ENCODE measurements at regions not wholly inside any gene's neighbourhood (a gene's known extent, or its start where the extent isn't known, plus 50 kb on each side); places are given as distances from the start of the nearest gene placed in this dataset.

GRCh38 chr5:152942633-152943336 lies 537.7 kb upstream of the NMUR2 start:
- H3K4me3 ChIP-seq (ENCODE audit: low read depth, low read length): no peak overlapping the region
- no peak for TF ChIP-seq CTCF (IDR thresholded peaks at IDR 0.05; ENCODE audit: insufficient read depth, low read depth, low read length, missing control alignments)
- no peak for DNase-seq (ENCODE audit: low read depth)

- no peak for TF ChIP-seq CTCF (IDR thresholded peaks at IDR 0.05; ENCODE audit: insufficient read depth, low read depth, low read length, missing control alignments)
- H3K4me3 ChIP-seq (ENCODE audit: low read depth, low read length): no peak overlapping the region
- DNase-seq (ENCODE audit: low read depth): no peak
Observed at GRCh38 chr5:152953788-152954483, 536.5 kb upstream of the GRIA1 start.

- no peak overlapping the region for H3K4me3 ChIP-seq (ENCODE audit: low read depth, low read length)
- TF ChIP-seq CTCF (IDR thresholded peaks at IDR 0.05; ENCODE audit: insufficient read depth, low read depth, low read length, missing control alignments): no peak
- no peak for DNase-seq (ENCODE audit: low read depth)
Observed at GRCh38 chr5:152956943-152957613, 533.4 kb upstream of the GRIA1 start.

GRCh38 chr5:152978141-152978835 lies 512.2 kb upstream of the GRIA1 start:
- no peak for TF ChIP-seq CTCF (IDR thresholded peaks at IDR 0.05; ENCODE audit: insufficient read depth, low read depth, low read length, missing control alignments)
- DNase-seq (ENCODE audit: low read depth): no peak
- no peak overlapping the region for H3K4me3 ChIP-seq (ENCODE audit: low read depth, low read length)

- TF ChIP-seq CTCF (IDR thresholded peaks at IDR 0.05; ENCODE audit: insufficient read depth, low read depth, low read length, missing control alignments): no peak
- no peak overlapping the region for H3K4me3 ChIP-seq (ENCODE audit: low read depth, low read length)
- no peak for DNase-seq (ENCODE audit: low read depth)
Observed at GRCh38 chr5:152987131-152987530, 503.3 kb upstream of the GRIA1 start.

GRCh38 chr5:152990217-152990616 lies 500.3 kb upstream of the GRIA1 start:
- no peak overlapping the region for H3K4me3 ChIP-seq (ENCODE audit: low read depth, low read length)
- no peak for TF ChIP-seq CTCF (IDR thresholded peaks at IDR 0.05; ENCODE audit: insufficient read depth, low read depth, low read length, missing control alignments)

More at GRCh38 chr5:152990217-152990616, 500.3 kb upstream of the GRIA1 start:
- no peak for DNase-seq (ENCODE audit: low read depth)

Data from GM12865 (cell line).